ENCODE measurements at regions not wholly inside any gene's neighbourhood (a gene's known extent, or its start where the extent isn't known, plus 50 kb on each side); places are given as distances from the start of the nearest gene placed in this dataset.

- no peak for TF ChIP-seq CTCF (IDR thresholded peaks at IDR 0.05)
- no peak for DNase-seq
- H3K36me3 ChIP-seq = no peaks in the 10 kb centered on the region
Observed at GRCh38 chr11:11691296-11692151, 69.7 kb upstream of the GALNT18 start.

GRCh38 chr11:11681536-11681935 is 59.7 kb upstream of the GALNT18 start:
- H3K9me3 ChIP-seq = no peaks in the 10 kb centered on the region
- H3K4me1 ChIP-seq = no peaks in the 10 kb centered on the region
- no peaks in the 10 kb centered on the region for H3K36me3 ChIP-seq
- DNase-seq = no peak
- H3K27ac ChIP-seq = no peak overlapping the region
- no peaks in the 10 kb centered on the region for H3K27me3 ChIP-seq
- TF ChIP-seq CTCF (IDR thresholded peaks at IDR 0.05) = no peak
- intact Hi-C loops (cut with DNase I; ENCODE audit: low total_unique reads) = no loop called here
- H3K4me3 ChIP-seq = no peak overlapping the region

More at GRCh38 chr11:11691296-11692151, 69.7 kb upstream of the GALNT18 start:
- Histone ChIP-seq H3K9me3 (no peaks in the 10 kb centered on the region), H3K27ac (no peak overlapping the region), H3K4me1 (no peaks in the 10 kb centered on the region), H3K27me3 (no peaks in the 10 kb centered on the region), H3K4me3 (no peak overlapping the region)
- intact Hi-C loops (cut with DNase I; ENCODE audit: low total_unique reads) = no loop called here

- intact Hi-C loops (cut with DNase I; ENCODE audit: low total_unique reads) = no loop called here
- no peaks in the 10 kb centered on the region for H3K36me3 ChIP-seq
Observed at GRCh38 chr11:11677672-11678356, 56.0 kb upstream of the GALNT18 start.

GRCh38 chr11:11675671-11676181 is 53.9 kb upstream of the GALNT18 start:
- intact Hi-C loops (cut with DNase I; ENCODE audit: low total_unique reads) = no loop called here
- H3K4me1 ChIP-seq = no peaks in the 10 kb centered on the region
- no peak overlapping the region for H3K4me3 ChIP-seq
- H3K27me3 ChIP-seq = no peaks in the 10 kb centered on the region
- TF ChIP-seq CTCF (IDR thresholded peaks at IDR 0.05) = no peak
- no peak overlapping the region for H3K27ac ChIP-seq
- no peaks in the 10 kb centered on the region for H3K36me3 ChIP-seq
- no peak for DNase-seq
- no peaks in the 10 kb centered on the region for H3K9me3 ChIP-seq

More at GRCh38 chr11:11677672-11678356, 56.0 kb upstream of the GALNT18 start:
- Histone ChIP-seq H3K27me3 (no peaks in the 10 kb centered on the region), H3K9me3 (no peaks in the 10 kb centered on the region), H3K27ac (no peak overlapping the region), H3K4me1 (no peaks in the 10 kb centered on the region), H3K4me3 (no peak overlapping the region)
- DNase-seq = no peak
- no peak for TF ChIP-seq CTCF (IDR thresholded peaks at IDR 0.05)

- Histone ChIP-seq H3K4me1 (no peaks in the 10 kb centered on the region), H3K27me3 (no peaks in the 10 kb centered on the region), H3K27ac (no peak overlapping the region), H3K36me3 (no peaks in the 10 kb centered on the region), H3K9me3 (no peaks in the 10 kb centered on the region), H3K4me3 (no peak overlapping the region)
- DNase-seq = no peak
- TF ChIP-seq CTCF (IDR thresholded peaks at IDR 0.05) = no peak
- intact Hi-C loops (cut with DNase I; ENCODE audit: low total_unique reads) = no loop called here
Observed at GRCh38 chr11:11672789-11673188, 51.0 kb upstream of the GALNT18 start.
